WI38 (cell line): ENCODE measurements at regions not wholly inside any gene's neighbourhood (a gene's known extent, or its start where the extent isn't known, plus 50 kb on each side); places are given as distances from the start of the nearest gene placed in this dataset.

ENCODE experiments used
- H3K4me3 ChIP-seq: 2 replicates; pipeline ENCODE4 v1.5.1; 2011; ENCODE audit warnings: low read depth, mild to moderate bottlenecking, control low read depth, low read length
- CTCF ChIP-seq: IDR thresholded peaks from 2 replicates; pipeline ENCODE4 v1.5.1; 2012; ENCODE audit warnings: low read depth, mild to moderate bottlenecking, control low read depth, low read length

DNA sequence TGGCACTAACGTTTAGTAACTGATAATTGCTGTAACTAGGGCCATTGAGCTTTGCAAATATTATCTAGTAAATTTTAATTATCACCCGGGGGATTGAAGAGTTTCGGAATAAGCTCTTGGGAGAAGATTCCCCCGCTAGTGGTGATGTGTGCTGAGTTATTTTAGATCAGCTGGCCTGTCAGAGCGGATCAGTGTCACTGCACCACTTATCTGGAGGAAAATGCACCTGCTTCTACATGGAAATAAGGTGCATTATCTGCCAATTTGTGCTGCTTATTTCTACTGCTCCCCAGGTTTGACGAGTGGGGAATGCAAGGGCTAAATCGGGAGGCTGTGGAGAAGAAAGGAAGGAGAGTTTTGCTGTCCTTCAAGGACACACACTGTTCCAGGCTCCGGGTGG lies 518.6 kb downstream of the TLE4 start:
- H3K4me3 ChIP-seq, result no peak overlapping the region
- TF ChIP-seq CTCF, result no peak

- H3K4me3 ChIP-seq, result no peak overlapping the region
- TF ChIP-seq CTCF, result no peak
Observed at GRCh38 chr9:80086822-80087345, 515.1 kb downstream of the TLE4 start.

- H3K4me3 ChIP-seq, result no peak overlapping the region
- no peak for TF ChIP-seq CTCF
Observed at GRCh38 chr9:80086386-80086785, 514.6 kb downstream of the TLE4 start.

DNA sequence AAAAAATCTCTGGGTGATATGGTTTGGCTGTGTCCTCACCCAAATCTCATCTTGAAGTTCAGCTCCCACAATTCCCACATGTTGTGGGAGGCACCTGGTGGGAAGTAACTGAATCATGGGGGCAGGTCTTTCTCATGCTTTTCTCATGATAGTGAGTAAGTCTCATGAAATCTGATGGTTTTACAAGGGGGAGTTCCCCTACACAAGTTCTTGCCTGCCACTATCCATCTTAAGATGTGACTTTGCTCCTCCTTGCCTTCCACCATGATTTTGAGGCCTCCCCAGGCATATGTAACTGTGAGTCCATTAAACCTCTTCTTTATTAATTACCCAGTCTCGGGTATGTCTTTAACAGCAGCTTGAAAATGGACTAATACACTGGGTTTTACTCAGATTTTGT lies 513.9 kb downstream of the TLE4 start:
- TF ChIP-seq CTCF, result no peak
- H3K4me3 ChIP-seq, result no peak overlapping the region

DNA sequence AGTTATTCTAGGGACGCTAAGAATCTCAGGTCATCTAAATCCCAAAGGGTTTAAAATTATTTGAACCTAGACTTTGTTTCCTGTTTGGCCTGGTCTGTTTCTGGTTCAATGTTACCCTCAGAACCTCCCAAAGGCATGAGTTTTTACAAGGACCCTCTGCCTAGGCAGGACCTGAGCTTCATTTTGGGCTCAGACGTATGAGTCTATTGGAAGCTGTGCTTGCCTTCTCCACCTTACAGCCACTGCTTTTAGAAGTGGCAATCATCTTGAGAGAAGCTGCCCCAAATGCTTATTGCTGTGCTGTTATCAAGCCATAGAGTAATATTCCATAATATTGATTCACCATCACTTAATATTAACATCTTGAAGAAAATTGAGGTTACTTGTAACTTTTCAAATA lies 510.4 kb downstream of the TLE4 start:
- TF ChIP-seq CTCF, result no peak
- no peak overlapping the region for H3K4me3 ChIP-seq

DNA sequence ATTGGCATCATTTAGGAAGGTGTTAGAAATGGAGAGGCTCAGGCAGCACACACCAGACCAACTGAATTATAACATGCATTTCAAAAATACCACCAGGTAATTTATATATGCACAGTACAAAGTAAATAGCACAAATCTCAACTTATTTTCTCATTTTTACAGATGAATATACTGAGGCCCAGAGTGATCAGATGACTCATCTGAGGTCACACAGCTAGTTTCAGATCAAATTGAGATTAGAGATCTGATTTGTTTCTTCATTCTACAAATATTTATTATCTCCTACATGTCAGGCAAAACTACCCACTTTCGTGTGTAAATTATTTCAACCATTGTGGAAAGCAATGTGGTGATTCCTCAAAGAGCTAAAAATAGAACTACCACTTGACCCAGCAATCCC lies 507.1 kb downstream of the TLE4 start:
- H3K4me3 ChIP-seq, result no peak overlapping the region
- no peak for TF ChIP-seq CTCF

GRCh38 chr9:80077059-80077458 lies 505.3 kb downstream of the TLE4 start:
- TF ChIP-seq CTCF, result no peak
- no peak overlapping the region for H3K4me3 ChIP-seq
